GM12892 (cell line): ENCODE measurements at regions not wholly inside any gene's neighbourhood (a gene's known extent, or its start where the extent isn't known, plus 50 kb on each side); places are given as distances from the start of the nearest gene placed in this dataset.

Experiments used
- POLR2A ChIP-seq: IDR thresholded peaks from 2 replicates; pipeline ENCODE4 v1.6.1; 2011; ENCODE audit warnings: low read depth, low read length, control low read depth
- POLR2AphosphoS5 ChIP-seq: IDR thresholded peaks from 2 replicates; pipeline ENCODE4 v1.6.1; 2011; ENCODE audit warnings: low read depth, low read length, control low read depth
- TAF1 ChIP-seq: IDR thresholded peaks from 2 replicates; pipeline ENCODE4 v1.6.1; 2011; ENCODE audit warnings: low read depth, mild to moderate bottlenecking, control low read depth, low read length, borderline replicate concordance

GRCh38 chr2:118633371-118634018, 214.0 kb downstream of the EN1 start:
- no peak for TF ChIP-seq POLR2AphosphoS5
- no peak for TF ChIP-seq POLR2A
- TF ChIP-seq TAF1: no peak
